Astrocyte (in vitro differentiated cells and primary cell): ENCODE measurements at regions not wholly inside any gene's neighbourhood (a gene's known extent, or its start where the extent isn't known, plus 50 kb on each side); places are given as distances from the start of the nearest gene placed in this dataset.

Experiments used
- CTCF ChIP-seq: IDR thresholded peaks from 2 replicates; pipeline ENCODE4 v1.5.1; 2011; ENCODE audit warnings: low read depth, mild to moderate bottlenecking, inconsistent platforms, low read length, moderate library complexity; ENCODE audit not compliant: insufficient read depth
- EZH2 ChIP-seq: IDR thresholded peaks from 2 replicates; pipeline ENCODE4 v1.6.1; 2012; ENCODE audit warnings: mild to moderate bottlenecking, low read length, inconsistent platforms; ENCODE audit not compliant: insufficient read depth

GRCh38 chr12:124392271-124392666, 97.4 kb downstream of the RFLNA start:
- TF ChIP-seq CTCF (no peak), EZH2 (no peak)
